ENCODE measurements at regions not wholly inside any gene's neighbourhood (a gene's known extent, or its start where the extent isn't known, plus 50 kb on each side); places are given as distances from the start of the nearest gene placed in this dataset.

DNA sequence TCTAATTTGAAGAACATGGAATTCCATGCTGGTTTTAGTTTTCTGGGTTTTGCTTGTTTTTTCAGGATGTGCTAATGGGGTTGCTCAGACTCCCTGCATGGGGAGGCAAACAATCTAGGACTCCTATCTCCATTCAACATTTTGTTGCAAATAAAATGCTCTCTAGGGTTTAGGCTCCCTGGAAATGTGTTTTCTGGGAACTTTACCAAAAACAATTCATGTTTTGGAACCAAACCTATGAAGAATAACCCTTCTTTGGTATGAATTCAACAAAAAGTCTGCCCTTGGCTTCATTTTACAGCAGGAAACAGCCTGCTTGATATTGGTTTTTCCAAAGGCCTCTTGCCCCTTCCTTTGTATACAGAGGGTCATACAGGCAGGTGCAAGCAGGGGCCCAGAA is 217.7 kb downstream of the FOXA2 start:
- DNase-seq, result no peak
- Histone ChIP-seq H3K27ac (no peak overlapping the region), H3K4me3 (no peak overlapping the region), H3K36me3 (no peaks in the 10 kb centered on the region), H3K4me1 (no peaks in the 10 kb centered on the region), H3K27me3 (no peaks in the 10 kb centered on the region), H3K9me3 (no peaks in the 10 kb centered on the region)
- intact Hi-C loops (cut with DNase I; ENCODE audit: low total_unique reads), result no loop called here
- TF ChIP-seq, protein P1, sequence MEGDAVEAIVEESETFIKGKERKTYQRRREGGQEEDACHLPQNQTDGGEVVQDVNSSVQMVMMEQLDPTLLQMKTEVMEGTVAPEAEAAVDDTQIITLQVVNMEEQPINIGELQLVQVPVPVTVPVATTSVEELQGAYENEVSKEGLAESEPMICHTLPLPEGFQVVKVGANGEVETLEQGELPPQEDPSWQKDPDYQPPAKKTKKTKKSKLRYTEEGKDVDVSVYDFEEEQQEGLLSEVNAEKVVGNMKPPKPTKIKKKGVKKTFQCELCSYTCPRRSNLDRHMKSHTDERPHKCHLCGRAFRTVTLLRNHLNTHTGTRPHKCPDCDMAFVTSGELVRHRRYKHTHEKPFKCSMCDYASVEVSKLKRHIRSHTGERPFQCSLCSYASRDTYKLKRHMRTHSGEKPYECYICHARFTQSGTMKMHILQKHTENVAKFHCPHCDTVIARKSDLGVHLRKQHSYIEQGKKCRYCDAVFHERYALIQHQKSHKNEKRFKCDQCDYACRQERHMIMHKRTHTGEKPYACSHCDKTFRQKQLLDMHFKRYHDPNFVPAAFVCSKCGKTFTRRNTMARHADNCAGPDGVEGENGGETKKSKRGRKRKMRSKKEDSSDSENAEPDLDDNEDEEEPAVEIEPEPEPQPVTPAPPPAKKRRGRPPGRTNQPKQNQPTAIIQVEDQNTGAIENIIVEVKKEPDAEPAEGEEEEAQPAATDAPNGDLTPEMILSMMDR (IDR thresholded peaks at IDR 0.05), result no peak
- no peak for TF ChIP-seq POLR2A (IDR thresholded peaks at IDR 0.05)

- TF ChIP-seq, protein P1 (IDR thresholded peaks at IDR 0.05), result no peak
- no peak for TF ChIP-seq POLR2A (IDR thresholded peaks at IDR 0.05)
These were observed 229.7 kb downstream of the FOXA2 start for GRCh38 chr20:22354647-22355046.

DNA sequence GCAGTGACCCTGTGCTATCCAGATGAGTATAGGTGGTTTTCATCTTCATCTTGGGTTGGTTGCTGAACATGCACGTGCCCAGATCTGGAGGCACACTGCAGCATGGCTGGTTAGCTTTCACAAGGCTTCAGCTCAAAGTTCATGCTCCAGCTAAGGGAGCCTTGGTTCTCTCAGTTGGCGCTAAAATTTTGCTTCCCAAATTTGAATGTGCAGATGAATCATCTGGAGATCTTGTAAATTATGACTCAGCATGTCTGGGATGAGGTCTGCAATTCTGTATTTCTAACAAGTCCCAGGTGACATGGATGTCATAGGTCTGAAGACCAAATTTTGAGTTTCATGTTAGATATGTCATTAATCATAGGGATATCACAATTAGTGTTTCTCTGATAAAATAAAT is 230.8 kb downstream of the FOXA2 start:
- no peak for TF ChIP-seq POLR2A (IDR thresholded peaks at IDR 0.05)
- TF ChIP-seq, protein P1 (IDR thresholded peaks at IDR 0.05), result no peak
- H3K27me3 ChIP-seq, result no peaks in the 10 kb centered on the region
- H3K27ac ChIP-seq, result no peak overlapping the region
- no peak for DNase-seq
- no peaks in the 10 kb centered on the region for H3K4me1 ChIP-seq
- H3K4me3 ChIP-seq, result no peak overlapping the region
- no peaks in the 10 kb centered on the region for H3K36me3 ChIP-seq
- H3K9me3 ChIP-seq, result no peaks in the 10 kb centered on the region
- intact Hi-C loops (cut with DNase I; ENCODE audit: low total_unique reads), result no loop called here

More at GRCh38 chr20:22354647-22355046, 229.7 kb downstream of the FOXA2 start:
- intact Hi-C loops (cut with DNase I; ENCODE audit: low total_unique reads), result no loop called here
- no peak for DNase-seq
- H3K4me3 ChIP-seq, result no peak overlapping the region
- no peaks in the 10 kb centered on the region for H3K4me1 ChIP-seq
- H3K36me3 ChIP-seq, result no peaks in the 10 kb centered on the region
- no peaks in the 10 kb centered on the region for H3K27me3 ChIP-seq
- no peaks in the 10 kb centered on the region for H3K9me3 ChIP-seq
- no peak overlapping the region for H3K27ac ChIP-seq

- DNase-seq, result no peak
- TF ChIP-seq POLR2A (IDR thresholded peaks at IDR 0.05), result no peak
- TF ChIP-seq, protein P1 (IDR thresholded peaks at IDR 0.05), result no peak
- H3K4me1 ChIP-seq, result no peaks in the 10 kb centered on the region
- H3K27me3 ChIP-seq, result no peaks in the 10 kb centered on the region
- intact Hi-C loops (cut with DNase I; ENCODE audit: low total_unique reads), result no loop called here
- H3K4me3 ChIP-seq, result no peak overlapping the region
- H3K27ac ChIP-seq, result no peak overlapping the region
- no peaks in the 10 kb centered on the region for H3K9me3 ChIP-seq
- no peaks in the 10 kb centered on the region for H3K36me3 ChIP-seq
These were observed 232.4 kb downstream of the FOXA2 start for GRCh38 chr20:22352019-22352418.

DNA sequence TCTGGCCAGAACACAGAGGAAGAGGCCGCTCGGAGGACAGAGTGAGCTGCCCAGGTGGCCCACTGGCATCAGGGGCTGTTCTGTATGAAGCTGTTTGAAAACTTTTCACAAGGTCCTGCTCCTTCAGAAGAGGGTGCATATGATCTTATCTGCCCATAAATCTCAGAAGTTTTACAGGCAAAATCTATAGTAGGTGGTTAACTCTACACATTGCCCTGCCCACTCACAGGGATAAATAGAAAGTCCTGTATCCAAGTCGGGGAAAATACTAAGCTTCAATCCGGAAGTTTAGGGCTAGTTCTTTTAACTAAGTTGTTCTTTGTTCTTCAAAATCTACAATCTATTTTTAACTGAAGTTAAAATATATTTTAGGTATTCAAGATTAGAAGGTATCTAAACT is 233.7 kb downstream of the FOXA2 start:
- Histone ChIP-seq H3K27me3 (no peaks in the 10 kb centered on the region), H3K4me3 (no peak overlapping the region), H3K27ac (no peak overlapping the region), H3K36me3 (no peaks in the 10 kb centered on the region), H3K9me3 (no peaks in the 10 kb centered on the region), H3K4me1 (no peaks in the 10 kb centered on the region)
- TF ChIP-seq POLR2A (IDR thresholded peaks at IDR 0.05), result no peak
- TF ChIP-seq, protein P1 (IDR thresholded peaks at IDR 0.05), result no peak
- intact Hi-C loops (cut with DNase I; ENCODE audit: low total_unique reads), result no loop called here
- no peak for DNase-seq
